ENCODE measurements at regions not wholly inside any gene's neighbourhood (a gene's known extent, or its start where the extent isn't known, plus 50 kb on each side); places are given as distances from the start of the nearest gene placed in this dataset.

DNA sequence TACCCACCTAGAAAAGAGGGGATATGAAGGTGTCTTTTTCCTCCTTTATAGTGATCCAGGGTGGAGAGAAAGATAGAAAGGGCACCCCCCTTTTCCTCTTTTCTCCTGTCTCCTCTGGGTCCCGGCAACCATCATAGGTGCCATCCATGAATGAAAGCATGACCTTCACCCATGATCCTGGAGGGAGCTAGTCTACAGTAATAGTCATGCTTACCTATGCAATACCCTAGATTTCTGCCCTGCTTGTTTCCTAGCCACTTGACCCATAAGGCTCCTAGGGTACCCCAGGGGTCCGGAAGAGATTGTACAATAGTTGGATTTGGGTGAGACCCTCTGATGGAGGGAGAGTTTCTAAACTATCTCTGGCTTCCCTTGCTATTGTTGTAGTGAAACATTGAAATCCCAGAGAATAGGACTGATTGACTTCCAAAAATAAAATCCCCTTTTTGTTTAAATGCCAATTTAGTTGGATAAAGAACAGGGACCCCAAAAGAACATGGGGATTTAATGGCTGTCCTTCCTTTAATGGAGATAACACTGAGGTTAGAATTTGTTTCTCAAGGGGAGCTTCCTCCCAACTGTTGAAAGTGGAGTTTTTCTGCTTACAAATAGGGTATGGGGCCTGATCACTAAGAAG is 366.8 kb upstream of the KHDRBS2 start:
- TF ChIP-seq, protein P1, sequence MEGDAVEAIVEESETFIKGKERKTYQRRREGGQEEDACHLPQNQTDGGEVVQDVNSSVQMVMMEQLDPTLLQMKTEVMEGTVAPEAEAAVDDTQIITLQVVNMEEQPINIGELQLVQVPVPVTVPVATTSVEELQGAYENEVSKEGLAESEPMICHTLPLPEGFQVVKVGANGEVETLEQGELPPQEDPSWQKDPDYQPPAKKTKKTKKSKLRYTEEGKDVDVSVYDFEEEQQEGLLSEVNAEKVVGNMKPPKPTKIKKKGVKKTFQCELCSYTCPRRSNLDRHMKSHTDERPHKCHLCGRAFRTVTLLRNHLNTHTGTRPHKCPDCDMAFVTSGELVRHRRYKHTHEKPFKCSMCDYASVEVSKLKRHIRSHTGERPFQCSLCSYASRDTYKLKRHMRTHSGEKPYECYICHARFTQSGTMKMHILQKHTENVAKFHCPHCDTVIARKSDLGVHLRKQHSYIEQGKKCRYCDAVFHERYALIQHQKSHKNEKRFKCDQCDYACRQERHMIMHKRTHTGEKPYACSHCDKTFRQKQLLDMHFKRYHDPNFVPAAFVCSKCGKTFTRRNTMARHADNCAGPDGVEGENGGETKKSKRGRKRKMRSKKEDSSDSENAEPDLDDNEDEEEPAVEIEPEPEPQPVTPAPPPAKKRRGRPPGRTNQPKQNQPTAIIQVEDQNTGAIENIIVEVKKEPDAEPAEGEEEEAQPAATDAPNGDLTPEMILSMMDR (IDR thresholded peaks at IDR 0.05), result no peak
- no peak for TF ChIP-seq EZH2phosphoT487 (IDR thresholded peaks at IDR 0.05)
